Stomach smooth muscle (tissue), 2 donors: ENCODE measurements at regions not wholly inside any gene's neighbourhood (a gene's known extent, or its start where the extent isn't known, plus 50 kb on each side); places are given as distances from the start of the nearest gene placed in this dataset.
"Not testable (repeated sequence)": the region's sequence is repeated elsewhere in the genome, so short reads cannot be mapped to it uniquely, and the experiment has no call there.

Source experiments
- H3K27ac ChIP-seq: one replicate; pipeline ENCODE4 v1.7.0; 2013; ENCODE audit warnings: mild to moderate bottlenecking, low read length, inconsistent platforms
- H3K27me3 ChIP-seq, 2 donors: one replicate each; pipeline ENCODE4 v1.7.0; 2013; ENCODE audit warnings: low read length in 2 of 2; ENCODE audit not compliant: insufficient read depth in 2 of 2, control insufficient read depth in 1 of 2
- H3K36me3 ChIP-seq, 2 donors: one replicate each; pipeline ENCODE4 v1.7.0; 2013; ENCODE audit warnings: low read length in 2 of 2; ENCODE audit not compliant: control insufficient read depth in 2 of 2, insufficient read depth in 2 of 2
- H3K4me1 ChIP-seq: one replicate; pipeline ENCODE4 v1.7.0; 2013; ENCODE audit warnings: low read length; ENCODE audit not compliant: control insufficient read depth, insufficient read depth
- H3K4me3 ChIP-seq, 2 donors: one replicate each; pipeline ENCODE4 v1.7.0; 2013; ENCODE audit warnings: low read length in 2 of 2
- H3K9ac ChIP-seq, 2 donors: one replicate each; pipeline ENCODE4 v1.7.0; 2013; ENCODE audit warnings: low read length in 2 of 2, mild to moderate bottlenecking in 1 of 2
- H3K9me3 ChIP-seq, 2 donors: one replicate each; pipeline ENCODE4 v1.7.0; 2013; ENCODE audit warnings: low read length in 2 of 2; ENCODE audit not compliant: control insufficient read depth in 2 of 2
- donor health status: healthy.
- donor health status: Pancreatic carcinoma.

DNA sequence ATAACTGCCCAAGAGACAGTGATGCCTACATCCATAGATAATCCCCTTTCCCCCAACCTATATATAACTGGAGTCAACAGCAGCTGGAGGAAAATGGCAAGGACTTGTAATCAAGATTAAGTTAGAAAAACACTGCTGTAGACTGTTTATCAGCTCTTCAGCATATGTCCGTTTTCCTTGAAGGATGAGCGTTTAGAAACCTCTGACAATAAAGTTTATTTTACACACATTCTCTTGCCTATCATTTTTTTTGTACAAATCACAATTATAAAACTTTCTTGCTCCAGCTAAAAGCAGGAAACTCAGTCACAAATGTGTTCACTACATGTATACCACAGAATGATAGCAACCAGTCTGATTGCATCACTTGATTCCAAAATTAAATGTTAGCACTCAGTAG lies 50.8 kb downstream of the PPIAL4G start:
- not testable (repeated sequence) for H3K9me3 ChIP-seq, H3K36me3 ChIP-seq, H3K27ac ChIP-seq, H3K4me1 ChIP-seq, H3K27me3 ChIP-seq, H3K4me3 ChIP-seq, H3K9ac ChIP-seq

DNA sequence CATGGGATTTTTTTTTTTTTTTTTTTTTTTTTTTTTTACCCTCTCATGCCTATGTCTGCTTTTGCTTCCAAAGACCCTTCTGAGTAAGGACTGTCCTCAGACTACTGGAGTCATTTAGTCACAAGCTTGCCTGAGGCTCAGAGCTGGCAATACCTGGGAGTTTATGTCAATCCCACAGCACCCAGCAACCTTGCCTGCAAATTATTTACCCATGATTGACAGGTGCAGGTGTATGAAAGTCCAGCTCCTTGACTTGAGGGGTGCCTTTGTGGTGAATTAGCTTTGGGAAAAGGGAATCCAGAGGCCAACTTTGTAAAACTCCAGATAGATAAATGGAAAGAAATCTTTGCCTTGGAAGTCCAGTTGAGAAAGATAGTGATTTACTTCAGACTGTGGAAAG lies 53.2 kb downstream of the PPIAL4G start:
- not testable (repeated sequence) for H3K4me1 ChIP-seq, H3K9me3 ChIP-seq, H3K27me3 ChIP-seq, H3K36me3 ChIP-seq, H3K9ac ChIP-seq, H3K27ac ChIP-seq, H3K4me3 ChIP-seq

DNA sequence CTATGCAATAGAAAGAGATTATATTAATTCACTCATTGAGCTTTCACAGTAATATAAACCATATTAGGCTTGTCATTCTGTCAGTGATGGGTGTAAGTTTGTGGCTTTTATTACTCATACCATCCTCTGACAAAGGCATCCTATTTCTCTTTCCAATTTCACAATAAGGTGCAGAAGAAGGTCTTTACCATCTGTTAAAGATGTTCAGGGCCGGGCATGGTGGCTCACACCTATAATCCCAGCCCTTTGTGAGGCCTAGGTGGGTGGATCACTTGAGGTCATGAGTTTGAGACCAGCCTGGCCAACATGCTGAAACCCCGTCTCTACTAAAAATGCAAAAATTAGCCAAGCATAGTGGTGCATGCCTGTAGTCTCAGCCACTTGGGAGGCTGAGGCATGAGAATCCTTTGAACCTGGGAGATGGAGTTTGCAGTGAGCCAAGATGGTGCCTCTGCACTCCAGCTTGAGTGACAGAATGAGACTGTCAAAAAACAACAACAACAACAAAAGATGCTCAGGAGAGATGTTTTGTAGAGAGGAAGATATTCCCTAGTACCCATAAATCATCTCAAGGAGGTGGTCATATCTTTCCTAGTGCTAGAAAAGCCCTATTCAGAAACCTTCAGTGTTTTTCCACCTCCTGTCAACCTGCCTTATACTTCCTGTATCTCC lies 56.0 kb downstream of the PPIAL4G start:
- H3K4me1 ChIP-seq, H3K9me3 ChIP-seq, H3K4me3 ChIP-seq, H3K36me3 ChIP-seq, H3K9ac ChIP-seq, H3K27me3 ChIP-seq, H3K27ac ChIP-seq: not testable (repeated sequence)

DNA sequence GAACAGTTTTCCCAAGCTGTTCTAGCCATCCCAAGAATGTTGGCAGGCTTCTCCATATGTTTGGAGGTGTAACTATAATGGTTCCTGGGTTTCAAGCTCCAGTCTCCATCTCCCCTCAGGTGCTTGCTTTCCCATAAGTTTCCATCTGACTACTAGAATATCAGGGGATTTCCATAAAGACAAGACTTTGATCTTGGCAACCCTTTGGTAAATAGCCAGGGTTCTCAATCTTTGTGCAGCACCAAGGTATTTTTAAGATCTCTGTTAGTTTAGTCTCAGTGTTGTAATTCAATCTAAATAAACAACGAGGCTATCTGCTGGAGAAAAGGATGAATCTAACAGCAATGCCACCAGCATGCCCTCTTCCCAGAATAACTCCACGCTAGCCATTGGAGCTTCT lies 56.7 kb downstream of the PPIAL4G start:
- H3K27ac ChIP-seq, H3K4me1 ChIP-seq, H3K36me3 ChIP-seq, H3K9ac ChIP-seq, H3K27me3 ChIP-seq, H3K9me3 ChIP-seq, H3K4me3 ChIP-seq: not testable (repeated sequence)

DNA sequence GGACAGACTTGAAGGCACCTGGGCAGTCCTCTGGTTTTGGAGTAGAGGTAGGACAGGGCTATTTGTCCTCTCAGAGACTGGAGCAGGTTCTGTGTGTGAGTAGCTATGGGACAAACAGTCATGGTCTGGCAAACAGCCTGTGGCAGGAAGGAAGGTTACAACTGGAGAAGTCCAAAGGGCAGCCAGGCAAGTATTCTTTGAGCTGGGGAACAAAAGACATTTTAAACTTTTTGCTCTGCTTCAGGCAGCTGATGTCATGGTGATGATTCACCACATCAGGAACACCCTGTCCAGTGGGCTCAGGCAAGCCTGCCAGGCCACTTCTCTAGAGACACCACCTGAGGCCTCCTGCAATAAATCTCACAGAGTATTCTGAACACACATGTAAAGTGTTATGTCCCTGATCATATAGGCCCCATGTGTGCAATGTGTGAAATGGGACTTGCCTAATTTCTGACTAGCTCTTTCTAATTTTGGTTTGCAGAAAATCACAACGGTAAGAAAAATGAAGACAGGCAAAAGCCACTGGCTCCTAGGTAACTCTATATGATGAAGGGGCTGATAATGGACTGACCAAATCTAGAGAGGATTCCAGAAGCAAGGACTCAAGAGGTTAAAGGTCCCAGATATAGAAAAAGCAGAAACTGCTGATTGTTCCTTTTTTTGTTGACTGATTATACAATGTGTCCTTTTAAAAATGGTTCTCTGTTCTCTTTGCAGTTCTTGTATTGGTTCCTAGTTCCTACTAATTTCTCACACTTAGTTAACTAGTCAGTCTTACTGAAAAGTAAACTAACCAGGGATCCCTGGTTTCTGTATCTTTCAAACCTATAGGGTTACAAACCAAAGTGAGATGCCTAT lies 58.7 kb downstream of the PPIAL4G start:
- not testable (repeated sequence) for H3K27me3 ChIP-seq, H3K9me3 ChIP-seq, H3K9ac ChIP-seq, H3K36me3 ChIP-seq, H3K4me1 ChIP-seq, H3K27ac ChIP-seq, H3K4me3 ChIP-seq

DNA sequence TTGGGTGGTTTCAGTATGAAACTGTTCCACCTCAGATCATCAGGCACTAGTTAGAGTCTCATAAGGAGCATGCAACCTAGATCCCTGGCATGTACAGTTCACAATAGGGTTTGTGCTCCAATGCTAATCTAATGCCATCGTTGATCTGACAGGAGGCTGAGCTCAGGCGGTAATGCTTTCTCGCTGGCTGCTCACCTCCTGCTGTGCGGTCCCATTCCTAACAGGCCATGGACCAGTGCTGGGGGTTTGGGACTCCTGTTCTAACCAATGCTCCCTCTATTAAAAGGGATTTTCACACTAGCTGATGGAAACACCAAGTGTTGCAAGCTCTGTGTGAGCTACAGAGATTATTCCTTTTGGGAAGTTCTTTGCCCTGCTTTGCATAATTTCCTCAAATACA lies 60.2 kb downstream of the PPIAL4G start:
- H3K9ac ChIP-seq, H3K27ac ChIP-seq, H3K4me1 ChIP-seq, H3K27me3 ChIP-seq, H3K4me3 ChIP-seq, H3K36me3 ChIP-seq, H3K9me3 ChIP-seq: not testable (repeated sequence)

DNA sequence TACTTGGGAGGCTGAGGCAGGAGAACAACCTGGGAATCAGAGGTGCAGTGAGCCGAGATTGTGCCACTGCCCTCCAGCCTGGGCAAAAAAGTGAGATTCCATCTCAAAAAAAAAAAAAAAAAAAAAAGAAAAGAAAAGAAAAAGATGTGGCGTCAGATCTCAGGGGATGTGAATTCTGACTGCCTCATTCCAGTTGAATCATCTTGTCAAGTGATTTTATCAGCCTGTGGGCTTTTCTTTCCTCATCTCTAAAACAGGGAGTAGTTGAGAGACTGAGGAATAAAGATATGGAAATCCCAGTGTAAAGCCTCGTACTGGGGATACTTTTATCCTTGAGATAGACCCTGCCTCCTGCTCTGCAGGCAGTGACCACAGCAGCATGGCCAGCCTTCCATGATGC lies 65.9 kb downstream of the PPIAL4G start:
- H3K4me3 ChIP-seq, H3K9ac ChIP-seq, H3K9me3 ChIP-seq, H3K27ac ChIP-seq, H3K36me3 ChIP-seq, H3K27me3 ChIP-seq, H3K4me1 ChIP-seq: not testable (repeated sequence)

DNA sequence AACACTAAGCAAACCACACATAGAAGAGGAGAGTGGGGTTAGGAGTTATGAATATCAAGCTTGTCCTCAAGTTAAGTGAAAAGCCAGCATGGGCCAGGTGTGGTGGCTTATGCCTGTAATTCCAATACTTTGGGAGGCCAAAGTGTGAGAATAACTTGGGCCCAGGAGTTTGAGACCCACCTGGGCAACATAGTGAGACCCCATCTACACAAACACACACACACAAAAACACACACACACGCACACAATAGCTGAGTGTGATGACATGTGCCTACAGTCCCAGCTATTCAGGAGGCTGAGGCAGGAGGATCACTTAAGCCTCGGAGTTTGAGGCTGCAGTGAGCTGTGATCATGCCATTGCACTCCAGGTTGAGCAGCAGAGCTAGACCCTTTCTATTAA lies 69.7 kb downstream of the PPIAL4G start:
- H3K9ac ChIP-seq, H3K36me3 ChIP-seq: not testable (repeated sequence)

DNA sequence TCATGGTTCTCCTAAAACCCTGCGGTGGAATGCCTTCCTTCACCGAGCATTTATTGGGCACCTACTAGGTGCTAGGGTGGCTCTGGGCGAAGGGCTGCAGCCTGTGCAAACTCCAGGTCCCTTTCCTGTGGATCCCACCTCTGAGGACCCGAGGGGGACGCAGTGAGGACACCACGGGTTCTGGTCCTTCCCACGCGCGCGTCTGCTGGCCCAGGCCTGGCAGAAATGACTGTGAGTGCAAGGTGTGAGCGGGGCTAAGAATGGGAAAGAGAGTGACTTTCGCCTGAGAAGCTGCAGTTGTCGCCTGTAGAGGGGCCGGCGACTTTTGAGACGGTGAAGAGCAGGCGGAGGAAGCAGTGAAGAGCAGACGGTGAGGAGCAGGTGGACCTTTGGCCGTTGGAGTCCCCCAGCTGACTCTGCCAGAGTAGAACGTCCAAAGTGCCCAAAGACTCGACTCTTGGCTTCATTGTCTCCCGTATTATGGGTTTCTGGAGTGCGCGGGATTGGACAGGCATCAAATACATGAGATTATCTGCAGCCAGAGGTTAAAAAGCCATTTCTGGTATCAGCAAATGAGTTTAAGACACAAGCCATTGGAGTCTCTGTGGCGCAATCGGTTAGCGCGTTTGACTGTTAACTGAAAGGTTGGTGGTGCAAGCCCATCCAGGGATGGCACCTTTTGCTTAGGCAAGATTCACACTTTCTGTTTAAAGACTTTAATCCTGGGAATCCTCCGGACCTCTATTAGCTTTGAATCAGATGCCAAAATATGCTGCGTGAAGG lies 78.1 kb downstream of the PPIAL4G start:
- not testable (repeated sequence) for H3K36me3 ChIP-seq, H3K4me1 ChIP-seq, H3K9ac ChIP-seq, H3K27me3 ChIP-seq, H3K4me3 ChIP-seq, H3K27ac ChIP-seq, H3K9me3 ChIP-seq

More for the DNA sequence above, 69.7 kb downstream of the PPIAL4G start:
- H3K4me3 ChIP-seq, H3K4me1 ChIP-seq, H3K9me3 ChIP-seq, H3K27me3 ChIP-seq, H3K27ac ChIP-seq: not testable (repeated sequence)

DNA sequence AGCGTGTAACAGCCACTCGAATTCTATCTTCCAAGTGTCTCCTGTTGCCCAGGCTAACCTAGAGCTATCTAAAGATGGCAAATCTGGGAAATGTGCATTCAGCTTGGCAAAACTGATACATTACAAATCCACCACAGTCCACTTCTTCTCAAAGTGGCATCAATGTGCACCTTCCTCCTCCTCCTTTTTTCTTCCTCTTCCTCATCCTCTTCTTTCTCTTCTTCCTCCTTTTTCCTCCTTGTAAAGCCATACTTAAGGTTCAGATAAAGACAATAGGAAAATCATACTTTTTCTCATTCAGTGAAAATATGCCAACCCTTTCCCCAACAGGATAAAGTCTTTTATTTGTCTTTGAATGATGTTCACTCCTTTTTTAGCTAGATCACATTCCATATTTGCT lies 79.2 kb downstream of the PPIAL4G start:
- H3K4me3 ChIP-seq, H3K27me3 ChIP-seq, H3K9ac ChIP-seq, H3K9me3 ChIP-seq, H3K36me3 ChIP-seq, H3K4me1 ChIP-seq, H3K27ac ChIP-seq: not testable (repeated sequence)

DNA sequence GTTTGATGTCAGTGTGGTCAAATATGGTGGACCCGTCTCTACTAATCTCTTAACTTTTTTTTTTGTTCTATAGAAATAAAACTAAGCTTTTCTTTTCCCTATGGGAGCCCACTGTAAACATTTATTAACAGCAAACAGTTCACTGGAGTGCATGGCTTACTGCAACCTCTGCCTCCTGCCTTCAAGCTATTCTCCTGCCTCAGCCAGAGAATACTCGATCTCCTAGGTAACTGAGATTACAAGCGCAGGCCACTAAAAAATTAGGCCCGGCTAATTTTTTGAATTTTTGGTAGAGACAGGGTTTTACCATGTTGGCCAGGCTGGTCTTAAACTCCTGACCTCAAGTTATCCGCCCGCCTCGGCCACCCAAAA lies 80.0 kb downstream of the PPIAL4G start:
- H3K4me3 ChIP-seq, H3K36me3 ChIP-seq, H3K27ac ChIP-seq: not testable (repeated sequence)

More for the DNA sequence above, 80.0 kb downstream of the PPIAL4G start:
- H3K9ac ChIP-seq, H3K9me3 ChIP-seq, H3K4me1 ChIP-seq, H3K27me3 ChIP-seq: not testable (repeated sequence)
